ENCODE measurements at regions not wholly inside any gene's neighbourhood (a gene's known extent, or its start where the extent isn't known, plus 50 kb on each side); places are given as distances from the start of the nearest gene placed in this dataset.

DNA sequence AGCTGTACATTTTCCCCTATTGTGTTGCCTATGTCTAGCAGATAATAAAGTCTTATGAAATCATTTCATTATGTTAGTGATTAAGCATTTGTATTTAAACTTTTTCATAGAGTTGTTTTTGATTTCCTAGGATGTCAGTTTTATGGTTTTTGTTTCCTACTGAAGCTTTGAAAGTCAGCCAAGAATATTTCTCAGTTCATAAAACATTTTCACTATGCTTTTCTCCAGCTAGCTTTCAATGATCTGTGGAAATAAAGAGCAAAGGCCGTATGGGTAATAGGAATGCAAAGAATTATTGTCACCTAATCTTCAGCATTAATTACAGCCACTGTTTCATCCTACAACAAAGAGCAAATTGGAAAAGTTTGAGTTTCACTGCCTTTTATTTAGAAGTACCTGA is 145.7 kb upstream of the NUDT6 start:
- no peak for TF ChIP-seq POLR2AphosphoS5 (IDR thresholded peaks at IDR 0.05; ENCODE audit: low read length)
- TF ChIP-seq, protein P1, sequence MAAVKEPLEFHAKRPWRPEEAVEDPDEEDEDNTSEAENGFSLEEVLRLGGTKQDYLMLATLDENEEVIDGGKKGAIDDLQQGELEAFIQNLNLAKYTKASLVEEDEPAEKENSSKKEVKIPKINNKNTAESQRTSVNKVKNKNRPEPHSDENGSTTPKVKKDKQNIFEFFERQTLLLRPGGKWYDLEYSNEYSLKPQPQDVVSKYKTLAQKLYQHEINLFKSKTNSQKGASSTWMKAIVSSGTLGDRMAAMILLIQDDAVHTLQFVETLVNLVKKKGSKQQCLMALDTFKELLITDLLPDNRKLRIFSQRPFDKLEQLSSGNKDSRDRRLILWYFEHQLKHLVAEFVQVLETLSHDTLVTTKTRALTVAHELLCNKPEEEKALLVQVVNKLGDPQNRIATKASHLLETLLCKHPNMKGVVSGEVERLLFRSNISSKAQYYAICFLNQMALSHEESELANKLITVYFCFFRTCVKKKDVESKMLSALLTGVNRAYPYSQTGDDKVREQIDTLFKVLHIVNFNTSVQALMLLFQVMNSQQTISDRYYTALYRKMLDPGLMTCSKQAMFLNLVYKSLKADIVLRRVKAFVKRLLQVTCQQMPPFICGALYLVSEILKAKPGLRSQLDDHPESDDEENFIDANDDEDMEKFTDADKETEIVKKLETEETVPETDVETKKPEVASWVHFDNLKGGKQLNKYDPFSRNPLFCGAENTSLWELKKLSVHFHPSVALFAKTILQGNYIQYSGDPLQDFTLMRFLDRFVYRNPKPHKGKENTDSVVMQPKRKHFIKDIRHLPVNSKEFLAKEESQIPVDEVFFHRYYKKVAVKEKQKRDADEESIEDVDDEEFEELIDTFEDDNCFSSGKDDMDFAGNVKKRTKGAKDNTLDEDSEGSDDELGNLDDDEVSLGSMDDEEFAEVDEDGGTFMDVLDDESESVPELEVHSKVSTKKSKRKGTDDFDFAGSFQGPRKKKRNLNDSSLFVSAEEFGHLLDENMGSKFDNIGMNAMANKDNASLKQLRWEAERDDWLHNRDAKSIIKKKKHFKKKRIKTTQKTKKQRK (IDR thresholded peaks at IDR 0.05; ENCODE audit: low read depth, low read length): no peak
- TF ChIP-seq, protein P2, sequence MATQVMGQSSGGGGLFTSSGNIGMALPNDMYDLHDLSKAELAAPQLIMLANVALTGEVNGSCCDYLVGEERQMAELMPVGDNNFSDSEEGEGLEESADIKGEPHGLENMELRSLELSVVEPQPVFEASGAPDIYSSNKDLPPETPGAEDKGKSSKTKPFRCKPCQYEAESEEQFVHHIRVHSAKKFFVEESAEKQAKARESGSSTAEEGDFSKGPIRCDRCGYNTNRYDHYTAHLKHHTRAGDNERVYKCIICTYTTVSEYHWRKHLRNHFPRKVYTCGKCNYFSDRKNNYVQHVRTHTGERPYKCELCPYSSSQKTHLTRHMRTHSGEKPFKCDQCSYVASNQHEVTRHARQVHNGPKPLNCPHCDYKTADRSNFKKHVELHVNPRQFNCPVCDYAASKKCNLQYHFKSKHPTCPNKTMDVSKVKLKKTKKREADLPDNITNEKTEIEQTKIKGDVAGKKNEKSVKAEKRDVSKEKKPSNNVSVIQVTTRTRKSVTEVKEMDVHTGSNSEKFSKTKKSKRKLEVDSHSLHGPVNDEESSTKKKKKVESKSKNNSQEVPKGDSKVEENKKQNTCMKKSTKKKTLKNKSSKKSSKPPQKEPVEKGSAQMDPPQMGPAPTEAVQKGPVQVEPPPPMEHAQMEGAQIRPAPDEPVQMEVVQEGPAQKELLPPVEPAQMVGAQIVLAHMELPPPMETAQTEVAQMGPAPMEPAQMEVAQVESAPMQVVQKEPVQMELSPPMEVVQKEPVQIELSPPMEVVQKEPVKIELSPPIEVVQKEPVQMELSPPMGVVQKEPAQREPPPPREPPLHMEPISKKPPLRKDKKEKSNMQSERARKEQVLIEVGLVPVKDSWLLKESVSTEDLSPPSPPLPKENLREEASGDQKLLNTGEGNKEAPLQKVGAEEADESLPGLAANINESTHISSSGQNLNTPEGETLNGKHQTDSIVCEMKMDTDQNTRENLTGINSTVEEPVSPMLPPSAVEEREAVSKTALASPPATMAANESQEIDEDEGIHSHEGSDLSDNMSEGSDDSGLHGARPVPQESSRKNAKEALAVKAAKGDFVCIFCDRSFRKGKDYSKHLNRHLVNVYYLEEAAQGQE (IDR thresholded peaks at IDR 0.05; ENCODE audit: low read depth, low read length): no peak
- TF ChIP-seq, protein P3, sequence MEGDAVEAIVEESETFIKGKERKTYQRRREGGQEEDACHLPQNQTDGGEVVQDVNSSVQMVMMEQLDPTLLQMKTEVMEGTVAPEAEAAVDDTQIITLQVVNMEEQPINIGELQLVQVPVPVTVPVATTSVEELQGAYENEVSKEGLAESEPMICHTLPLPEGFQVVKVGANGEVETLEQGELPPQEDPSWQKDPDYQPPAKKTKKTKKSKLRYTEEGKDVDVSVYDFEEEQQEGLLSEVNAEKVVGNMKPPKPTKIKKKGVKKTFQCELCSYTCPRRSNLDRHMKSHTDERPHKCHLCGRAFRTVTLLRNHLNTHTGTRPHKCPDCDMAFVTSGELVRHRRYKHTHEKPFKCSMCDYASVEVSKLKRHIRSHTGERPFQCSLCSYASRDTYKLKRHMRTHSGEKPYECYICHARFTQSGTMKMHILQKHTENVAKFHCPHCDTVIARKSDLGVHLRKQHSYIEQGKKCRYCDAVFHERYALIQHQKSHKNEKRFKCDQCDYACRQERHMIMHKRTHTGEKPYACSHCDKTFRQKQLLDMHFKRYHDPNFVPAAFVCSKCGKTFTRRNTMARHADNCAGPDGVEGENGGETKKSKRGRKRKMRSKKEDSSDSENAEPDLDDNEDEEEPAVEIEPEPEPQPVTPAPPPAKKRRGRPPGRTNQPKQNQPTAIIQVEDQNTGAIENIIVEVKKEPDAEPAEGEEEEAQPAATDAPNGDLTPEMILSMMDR (IDR thresholded peaks at IDR 0.05 in 2 of 3, conservative IDR thresholded peaks at IDR 0.05 in 1 of 3; ENCODE audit: control insufficient read depth in 2 of 3, extremely low read depth in 1 of 3, insufficient read depth in 1 of 3, low read depth in 3 of 3, low read length in 3 of 3): no peak
- no peak for TF ChIP-seq TBL1XR1 (IDR thresholded peaks at IDR 0.05; ENCODE audit: low read depth, low read length)
- TF ChIP-seq STAT3 (IDR thresholded peaks at IDR 0.05; ENCODE audit: low read depth, low read length): no peak
- TF ChIP-seq RB1 (IDR thresholded peaks at IDR 0.05; ENCODE audit: borderline replicate concordance): no peak
- no peak for TF ChIP-seq POLR2AphosphoS2 (IDR thresholded peaks at IDR 0.05; ENCODE audit: low read depth, low read length)
- TF ChIP-seq PAX8 (IDR thresholded peaks at IDR 0.05): no peak
- TF ChIP-seq HCFC1 (IDR thresholded peaks at IDR 0.05; ENCODE audit: low read length): no peak
